ENCODE measurements at regions not wholly inside any gene's neighbourhood (a gene's known extent, or its start where the extent isn't known, plus 50 kb on each side); places are given as distances from the start of the nearest gene placed in this dataset.

DNA sequence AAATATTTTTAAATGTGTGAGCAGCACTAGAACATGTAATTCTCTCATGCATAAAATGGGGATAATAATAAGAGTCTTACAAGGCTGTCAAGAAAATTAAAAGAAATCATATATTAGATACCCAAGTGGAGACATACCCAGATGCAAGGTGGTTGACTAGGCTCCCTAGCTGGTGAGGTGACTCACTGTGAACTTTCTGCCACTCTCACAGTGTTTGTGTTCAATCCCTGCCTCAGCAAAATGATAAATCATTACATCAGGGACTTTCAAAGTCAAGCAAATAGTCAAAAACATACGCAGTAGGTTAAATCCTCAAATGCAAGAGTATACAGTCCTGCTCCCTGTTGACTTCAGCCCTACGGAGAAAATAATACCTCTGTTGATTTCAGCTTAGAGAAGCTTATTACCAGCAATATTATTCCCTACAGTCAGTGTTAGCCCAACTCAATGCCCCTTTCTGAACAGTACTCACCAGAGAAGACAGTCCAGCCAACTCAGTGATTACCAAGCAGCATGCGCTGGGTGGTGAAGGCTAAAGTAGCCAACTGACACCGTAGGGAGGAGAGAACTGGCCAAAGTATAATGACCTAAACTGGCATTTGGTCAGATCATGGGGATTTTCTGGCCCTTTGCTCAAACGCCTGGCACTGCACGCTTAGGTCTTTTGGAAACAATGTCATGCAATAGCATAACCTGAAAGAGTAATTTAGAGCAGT, 73.1 kb upstream of the BARX2 start:
- H3K9me3 Mint-ChIP-seq: peaks cover 0 to 3% (median 0%) of the 10 kb centered on the region in 7 donors
- no peak overlapping the region for H3K27ac Mint-ChIP-seq
- no peaks in the 10 kb centered on the region for H3K27me3 Mint-ChIP-seq
- H3K36me3 Mint-ChIP-seq: no peaks in the 10 kb centered on the region
- H3K4me3 ChIP-seq (ENCODE audit: low read depth, low read length): no peak overlapping the region
- no peak overlapping the region for H3K4me3 Mint-ChIP-seq
- no peaks in the 10 kb centered on the region for H3K27me3 ChIP-seq (ENCODE audit: control insufficient read depth, insufficient read depth, low read length)
- no peaks in the 10 kb centered on the region for H3K4me1 Mint-ChIP-seq
- no peak overlapping the region for H3K27ac ChIP-seq (ENCODE audit: insufficient read depth, low read length, poor library complexity, severe bottlenecking)
- no peaks in the 10 kb centered on the region for H3K9me3 ChIP-seq (ENCODE audit: control insufficient read depth in 2 of 2, low read length in 2 of 2)
- H3K36me3 ChIP-seq (ENCODE audit: control insufficient read depth, insufficient read depth, low read length): no peaks in the 10 kb centered on the region
- H3K4me1 ChIP-seq (ENCODE audit: control insufficient read depth, insufficient read depth, low read length, poor library complexity, severe bottlenecking): no peaks in the 10 kb centered on the region
- ATAC-seq (ENCODE audit: low read depth in 2 of 2): no peak
- DNase-seq: no peak

DNA sequence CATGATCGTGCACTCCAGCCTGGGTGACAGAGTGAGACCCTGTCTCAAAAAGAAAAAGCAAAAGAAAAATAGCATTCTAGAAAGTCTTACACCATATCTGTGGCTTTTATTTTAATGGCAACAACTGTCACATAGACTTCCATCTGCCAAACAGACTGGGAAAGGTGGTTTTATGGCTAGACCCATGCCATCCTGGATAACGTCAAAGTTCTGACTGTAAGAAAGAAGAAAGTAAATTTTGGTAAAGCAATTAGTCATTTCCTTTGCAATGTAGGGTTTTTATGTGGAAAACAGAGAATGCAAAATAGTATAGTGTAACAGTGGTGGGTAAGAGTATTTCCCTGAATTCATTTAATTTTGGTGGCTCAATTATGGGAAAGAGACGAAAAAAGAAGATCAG, 75.5 kb upstream of the BARX2 start:
- H3K9me3 Mint-ChIP-seq: peaks cover 0 to 3% (median 0%) of the 10 kb centered on the region in 7 donors
- ATAC-seq (ENCODE audit: low read depth in 2 of 2): no peak

GRCh38 chr11:129298988-129299387, 76.7 kb upstream of the BARX2 start:
- no peak for ATAC-seq (ENCODE audit: low read depth in 2 of 2)
- H3K27ac Mint-ChIP-seq: no peak overlapping the region
- Histone ChIP-seq H3K4me1 (ENCODE audit: control insufficient read depth, insufficient read depth, low read length, poor library complexity, severe bottlenecking) (no peaks in the 10 kb centered on the region), H3K36me3 (ENCODE audit: control insufficient read depth, insufficient read depth, low read length) (no peaks in the 10 kb centered on the region), H3K27ac (ENCODE audit: insufficient read depth, low read length, poor library complexity, severe bottlenecking) (no peak overlapping the region), H3K4me3 (ENCODE audit: low read depth, low read length) (no peak overlapping the region), H3K27me3 (ENCODE audit: control insufficient read depth, insufficient read depth, low read length) (no peaks in the 10 kb centered on the region), H3K9me3 (ENCODE audit: control insufficient read depth in 2 of 2, low read length in 2 of 2) (no peaks in the 10 kb centered on the region)
- no peaks in the 10 kb centered on the region for H3K36me3 Mint-ChIP-seq
- peaks cover 5% of the 10 kb centered on the region for H3K27me3 Mint-ChIP-seq
- DNase-seq: no peak
- peaks cover 0 to 3% (median 0%) of the 10 kb centered on the region in 7 donors for H3K9me3 Mint-ChIP-seq
- H3K4me3 Mint-ChIP-seq: no peak overlapping the region
- H3K4me1 Mint-ChIP-seq: no peaks in the 10 kb centered on the region

More for the DNA sequence above, 75.5 kb upstream of the BARX2 start:
- no peaks in the 10 kb centered on the region for H3K4me1 ChIP-seq (ENCODE audit: control insufficient read depth, insufficient read depth, low read length, poor library complexity, severe bottlenecking)
- Mint-ChIP-seq H3K27ac (no peak overlapping the region), H3K36me3 (no peaks in the 10 kb centered on the region), H3K4me1 (no peaks in the 10 kb centered on the region), H3K27me3 (no peaks in the 10 kb centered on the region), H3K4me3 (no peak overlapping the region)
- no peaks in the 10 kb centered on the region for H3K9me3 ChIP-seq (ENCODE audit: control insufficient read depth in 2 of 2, low read length in 2 of 2)
- H3K27ac ChIP-seq (ENCODE audit: insufficient read depth, low read length, poor library complexity, severe bottlenecking): no peak overlapping the region
- no peaks in the 10 kb centered on the region for H3K36me3 ChIP-seq (ENCODE audit: control insufficient read depth, insufficient read depth, low read length)
- H3K4me3 ChIP-seq (ENCODE audit: low read depth, low read length): no peak overlapping the region
- no peak for DNase-seq
- H3K27me3 ChIP-seq (ENCODE audit: control insufficient read depth, insufficient read depth, low read length): no peaks in the 10 kb centered on the region

DNA sequence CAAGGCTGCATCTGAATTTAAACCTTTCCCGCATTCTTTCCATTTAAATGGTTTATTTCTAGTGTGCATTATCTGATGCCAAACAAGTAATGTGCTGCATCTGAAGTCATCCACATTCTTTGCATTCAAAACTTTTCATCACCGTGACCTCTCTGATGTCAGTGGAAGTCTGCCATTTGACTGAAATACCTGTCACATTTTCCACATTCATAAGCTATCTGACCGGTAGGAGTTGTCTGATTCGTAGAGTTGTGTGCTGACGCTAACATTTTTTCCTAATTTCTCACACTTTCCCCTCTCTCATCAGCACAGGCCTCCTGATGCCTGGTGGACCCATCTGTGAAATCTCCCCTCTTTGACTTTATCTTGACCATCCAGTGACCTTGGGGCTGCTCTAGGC, 79.9 kb upstream of the BARX2 start:
- no peak overlapping the region for H3K27ac Mint-ChIP-seq
- no peak overlapping the region for H3K4me3 ChIP-seq (ENCODE audit: low read depth, low read length)

DNA sequence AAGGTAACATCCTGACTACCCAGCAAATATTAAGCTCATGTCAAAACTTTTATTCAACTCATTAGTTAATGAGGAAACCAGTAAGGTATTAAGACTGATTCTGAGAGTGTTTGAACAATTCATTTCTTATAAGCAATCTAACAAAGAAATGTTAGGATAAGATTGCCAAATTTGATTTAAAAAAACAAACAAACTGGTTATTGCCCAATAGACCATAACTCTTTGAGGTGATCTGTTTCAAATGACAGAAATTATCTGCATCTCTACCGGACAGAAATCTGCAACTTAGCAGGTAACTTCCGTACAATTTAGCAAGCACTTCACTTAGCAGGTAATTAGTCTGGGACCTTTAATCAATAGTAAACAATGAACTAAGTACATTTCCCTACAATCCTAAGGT, 82.9 kb upstream of the BARX2 start:
- no peak overlapping the region for H3K27ac Mint-ChIP-seq
- no peaks in the 10 kb centered on the region for H3K36me3 ChIP-seq (ENCODE audit: control insufficient read depth, insufficient read depth, low read length)
- ATAC-seq (ENCODE audit: low read depth in 2 of 2): no peak
- DNase-seq: no peak
- H3K36me3 Mint-ChIP-seq: no peaks in the 10 kb centered on the region
- no peak overlapping the region for H3K4me3 ChIP-seq (ENCODE audit: low read depth, low read length)
- H3K9me3 ChIP-seq (ENCODE audit: control insufficient read depth in 2 of 2, low read length in 2 of 2): no peaks in the 10 kb centered on the region
- H3K4me1 Mint-ChIP-seq: no peaks in the 10 kb centered on the region
- H3K27ac ChIP-seq (ENCODE audit: insufficient read depth, low read length, poor library complexity, severe bottlenecking): no peak overlapping the region
- H3K4me1 ChIP-seq (ENCODE audit: control insufficient read depth, insufficient read depth, low read length, poor library complexity, severe bottlenecking): no peaks in the 10 kb centered on the region
- H3K27me3 Mint-ChIP-seq: peaks cover 11% of the 10 kb centered on the region
- no peak overlapping the region for H3K4me3 Mint-ChIP-seq
- H3K27me3 ChIP-seq (ENCODE audit: control insufficient read depth, insufficient read depth, low read length): peaks cover 4% of the 10 kb centered on the region
- peaks cover 0 to 2% (median 0%) of the 10 kb centered on the region in 7 donors for H3K9me3 Mint-ChIP-seq

More for the DNA sequence above, 79.9 kb upstream of the BARX2 start:
- H3K4me1 Mint-ChIP-seq: no peaks in the 10 kb centered on the region
- H3K4me1 ChIP-seq (ENCODE audit: control insufficient read depth, insufficient read depth, low read length, poor library complexity, severe bottlenecking): no peaks in the 10 kb centered on the region
- ATAC-seq (ENCODE audit: low read depth in 2 of 2) (no peak), DNase-seq (no peak)
- H3K27me3 ChIP-seq (ENCODE audit: control insufficient read depth, insufficient read depth, low read length): peaks cover 2% of the 10 kb centered on the region
- no peak overlapping the region for H3K27ac ChIP-seq (ENCODE audit: insufficient read depth, low read length, poor library complexity, severe bottlenecking)
- no peaks in the 10 kb centered on the region for H3K9me3 ChIP-seq (ENCODE audit: control insufficient read depth in 2 of 2, low read length in 2 of 2)
- no peaks in the 10 kb centered on the region for H3K36me3 ChIP-seq (ENCODE audit: control insufficient read depth, insufficient read depth, low read length)
- H3K9me3 Mint-ChIP-seq: peaks cover 0 to 3% (median 0%) of the 10 kb centered on the region in 7 donors
- H3K4me3 Mint-ChIP-seq: no peak overlapping the region
- no peaks in the 10 kb centered on the region for H3K36me3 Mint-ChIP-seq
- H3K27me3 Mint-ChIP-seq: peaks cover 5% of the 10 kb centered on the region

DNA sequence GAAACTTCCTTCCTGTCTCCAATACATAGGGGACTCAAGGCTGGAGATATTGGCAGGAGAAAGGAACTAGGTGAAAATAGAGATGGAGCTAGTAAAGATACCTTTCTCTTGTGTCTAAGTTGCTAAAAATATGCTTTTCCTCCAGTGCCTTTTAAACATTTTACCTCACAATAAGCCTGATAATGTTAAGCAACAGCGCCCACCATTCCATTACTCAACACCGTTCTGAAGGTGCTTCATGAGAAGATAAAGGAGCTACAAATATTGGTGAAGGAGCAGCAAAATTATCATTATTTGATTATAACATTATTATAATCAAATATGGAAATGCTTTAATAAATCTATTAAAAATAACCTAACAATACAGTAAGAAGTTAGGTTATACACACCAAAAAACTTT, 83.6 kb upstream of the BARX2 start:
- Mint-ChIP-seq H3K27ac (no peak overlapping the region), H3K4me3 (no peak overlapping the region), H3K27me3 (peaks cover 11% of the 10 kb centered on the region), H3K4me1 (no peaks in the 10 kb centered on the region), H3K9me3 (peaks cover 0 to 2% (median 0%) of the 10 kb centered on the region in 7 donors), H3K36me3 (no peaks in the 10 kb centered on the region)
- Histone ChIP-seq H3K4me1 (ENCODE audit: control insufficient read depth, insufficient read depth, low read length, poor library complexity, severe bottlenecking) (no peaks in the 10 kb centered on the region), H3K4me3 (ENCODE audit: low read depth, low read length) (no peak overlapping the region), H3K9me3 (ENCODE audit: control insufficient read depth in 2 of 2, low read length in 2 of 2) (no peaks in the 10 kb centered on the region), H3K27ac (ENCODE audit: insufficient read depth, low read length, poor library complexity, severe bottlenecking) (no peak overlapping the region), H3K36me3 (ENCODE audit: control insufficient read depth, insufficient read depth, low read length) (no peaks in the 10 kb centered on the region), H3K27me3 (ENCODE audit: control insufficient read depth, insufficient read depth, low read length) (peaks cover 4% of the 10 kb centered on the region)
- no peak for DNase-seq
- no peak for ATAC-seq (ENCODE audit: low read depth in 2 of 2)

DNA sequence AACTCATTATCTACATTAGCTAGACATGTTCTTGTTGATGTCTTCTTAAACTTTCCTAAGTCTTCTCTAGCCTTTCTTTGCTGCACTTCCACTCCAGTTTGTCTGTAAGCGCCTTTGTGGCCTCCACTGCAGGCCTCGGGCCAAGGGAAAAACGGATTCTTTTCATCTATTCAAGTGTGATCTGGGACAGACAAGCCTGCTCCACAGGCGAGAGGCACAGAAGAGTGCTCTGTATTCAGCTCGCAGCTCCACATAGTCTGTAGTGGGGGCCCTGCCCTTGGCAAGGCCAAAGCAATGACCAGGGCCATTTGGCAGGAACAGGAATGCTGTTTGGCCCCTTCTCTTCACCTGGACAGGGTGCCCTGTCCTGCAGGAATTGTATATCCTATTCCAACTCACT, 84.1 kb upstream of the BARX2 start:
- Histone ChIP-seq H3K4me3 (ENCODE audit: low read depth, low read length) (no peak overlapping the region), H3K27ac (ENCODE audit: insufficient read depth, low read length, poor library complexity, severe bottlenecking) (no peak overlapping the region), H3K27me3 (ENCODE audit: control insufficient read depth, insufficient read depth, low read length) (peaks cover 4% of the 10 kb centered on the region), H3K36me3 (ENCODE audit: control insufficient read depth, insufficient read depth, low read length) (no peaks in the 10 kb centered on the region), H3K4me1 (ENCODE audit: control insufficient read depth, insufficient read depth, low read length, poor library complexity, severe bottlenecking) (no peaks in the 10 kb centered on the region), H3K9me3 (ENCODE audit: control insufficient read depth in 2 of 2, low read length in 2 of 2) (no peaks in the 10 kb centered on the region)
- peaks cover 11% of the 10 kb centered on the region for H3K27me3 Mint-ChIP-seq
- H3K4me3 Mint-ChIP-seq: no peak overlapping the region
- peaks cover 0 to 2% (median 0%) of the 10 kb centered on the region in 7 donors for H3K9me3 Mint-ChIP-seq
- no peaks in the 10 kb centered on the region for H3K36me3 Mint-ChIP-seq
- no peaks in the 10 kb centered on the region for H3K4me1 Mint-ChIP-seq
- DNase-seq (no peak), ATAC-seq (ENCODE audit: low read depth in 2 of 2) (no peak)
- no peak overlapping the region for H3K27ac Mint-ChIP-seq

DNA sequence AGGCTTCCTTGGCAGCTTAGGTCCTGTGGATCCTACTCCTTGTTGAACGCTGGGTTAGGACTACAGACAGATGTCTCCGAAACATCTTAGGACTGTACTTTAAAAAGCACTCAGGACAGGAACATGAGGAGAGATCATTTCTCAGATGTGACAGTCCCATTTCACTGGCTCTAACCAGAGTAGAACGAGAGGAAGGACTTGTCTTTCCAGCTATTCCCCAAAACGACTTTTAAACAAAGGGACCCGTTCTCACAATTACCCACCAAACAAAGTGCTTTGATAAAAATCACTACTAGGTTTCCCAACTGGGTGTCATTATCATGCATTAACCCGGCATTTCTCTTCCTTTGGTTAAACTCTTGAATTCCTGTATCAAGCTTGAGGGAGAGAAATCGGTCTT, 84.7 kb upstream of the BARX2 start:
- Mint-ChIP-seq H3K9me3 (peaks cover 0 to 2% (median 0%) of the 10 kb centered on the region in 7 donors), H3K27me3 (peaks cover 11% of the 10 kb centered on the region), H3K36me3 (no peaks in the 10 kb centered on the region), H3K27ac (no peak overlapping the region), H3K4me1 (no peaks in the 10 kb centered on the region), H3K4me3 (no peak overlapping the region)
- Histone ChIP-seq H3K27me3 (ENCODE audit: control insufficient read depth, insufficient read depth, low read length) (peaks cover 4% of the 10 kb centered on the region), H3K27ac (ENCODE audit: insufficient read depth, low read length, poor library complexity, severe bottlenecking) (no peak overlapping the region), H3K4me3 (ENCODE audit: low read depth, low read length) (no peak overlapping the region), H3K36me3 (ENCODE audit: control insufficient read depth, insufficient read depth, low read length) (no peaks in the 10 kb centered on the region), H3K4me1 (ENCODE audit: control insufficient read depth, insufficient read depth, low read length, poor library complexity, severe bottlenecking) (no peaks in the 10 kb centered on the region), H3K9me3 (ENCODE audit: control insufficient read depth in 2 of 2, low read length in 2 of 2) (no peaks in the 10 kb centered on the region)
- ATAC-seq (ENCODE audit: low read depth in 2 of 2): no peak
- DNase-seq: no peak
